Erythroblast (primary cell): ENCODE measurements at regions not wholly inside any gene's neighbourhood (a gene's known extent, or its start where the extent isn't known, plus 50 kb on each side); places are given as distances from the start of the nearest gene placed in this dataset.

Source experiments
- GATA1 ChIP-seq: IDR thresholded peaks from 2 replicates; pipeline ENCODE4 v1.6.1; 2011; ENCODE audit warnings: low read depth, mild to moderate bottlenecking, control low read depth, low read length, moderate library complexity
- POLR2A ChIP-seq: IDR thresholded peaks from 2 replicates; pipeline ENCODE4 v1.6.1; 2011; ENCODE audit warnings: mild to moderate bottlenecking, low read length

DNA sequence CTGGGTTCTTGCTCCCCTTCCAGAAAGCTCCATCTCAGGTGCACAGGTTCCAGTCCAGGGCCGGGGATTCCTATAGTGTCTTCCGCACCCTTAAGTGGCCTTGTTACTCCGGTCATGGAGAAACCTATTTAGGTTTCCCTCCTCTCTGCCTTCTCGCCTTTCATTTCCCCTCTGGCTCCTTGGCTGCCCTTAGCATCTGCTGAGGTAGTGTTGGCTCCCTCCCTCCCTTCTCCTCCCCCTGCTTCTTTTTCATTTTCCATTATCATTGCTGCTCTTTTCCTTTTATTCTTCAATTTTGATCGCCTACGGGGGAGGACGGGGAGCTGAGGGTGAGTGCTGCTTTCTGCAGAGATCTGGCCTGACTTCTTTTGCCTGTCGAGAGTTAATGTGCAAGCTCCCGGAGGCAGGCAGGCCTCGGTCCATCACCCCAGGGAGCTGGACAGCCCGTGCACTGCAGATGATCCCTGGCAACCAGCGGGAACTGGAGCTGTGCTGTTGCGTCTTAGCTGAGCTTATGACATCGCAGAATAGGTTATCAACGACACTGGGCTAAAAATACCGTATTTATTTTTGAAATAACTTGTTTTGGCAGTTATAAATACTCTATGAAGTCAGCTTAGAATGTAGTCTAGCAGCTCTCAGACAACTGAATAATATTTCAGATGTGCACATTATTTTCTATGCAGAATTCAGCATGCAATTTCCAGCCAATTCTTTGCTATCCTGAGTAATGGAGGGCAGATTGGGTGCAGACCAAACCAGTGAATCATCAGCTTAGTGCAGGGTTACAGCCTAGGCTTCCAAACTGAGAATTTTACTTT lies 141.9 kb downstream of the SLC4A3 start:
- TF ChIP-seq POLR2A: no peak
- no peak for TF ChIP-seq GATA1
